ENCODE measurements at regions not wholly inside any gene's neighbourhood (a gene's known extent, or its start where the extent isn't known, plus 50 kb on each side); places are given as distances from the start of the nearest gene placed in this dataset.

DNA sequence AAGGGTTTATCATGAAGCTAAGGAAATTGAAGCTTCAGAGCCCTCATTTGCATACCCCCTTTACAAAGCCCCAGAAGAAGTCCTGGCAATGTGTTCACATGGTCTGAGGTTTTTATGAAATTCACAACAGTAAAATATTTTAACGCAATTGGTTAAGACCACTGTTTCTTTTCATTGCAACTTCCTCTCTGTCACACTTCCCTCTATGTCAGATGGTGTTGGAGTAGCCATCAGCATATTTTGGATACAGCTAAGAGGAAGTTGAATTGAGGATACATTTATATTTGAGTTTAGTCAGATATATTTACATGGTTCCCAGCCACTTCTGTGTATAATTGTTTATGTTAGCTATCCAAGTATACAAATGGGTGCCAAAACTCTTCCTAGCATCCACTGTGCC, 170.0 kb downstream of the TXNL1 start:
- Histone ChIP-seq H3K27ac (ENCODE audit: low read depth, low read length) (no peak overlapping the region), H3K4me1 (ENCODE audit: control insufficient read depth, insufficient read depth, low read length) (no peaks in the 10 kb centered on the region), H3K9me3 (ENCODE audit: control insufficient read depth, insufficient read depth, low read length) (peaks cover 18% of the 10 kb centered on the region), H3K4me3 (ENCODE audit: low read depth, low read length) (no peak overlapping the region), H3K27me3 (ENCODE audit: control insufficient read depth, insufficient read depth, low read length) (no peaks in the 10 kb centered on the region), H3K9ac (ENCODE audit: low read depth, low read length) (no peak overlapping the region), H3K36me3 (ENCODE audit: control insufficient read depth, insufficient read depth, low read length) (no peaks in the 10 kb centered on the region)

DNA sequence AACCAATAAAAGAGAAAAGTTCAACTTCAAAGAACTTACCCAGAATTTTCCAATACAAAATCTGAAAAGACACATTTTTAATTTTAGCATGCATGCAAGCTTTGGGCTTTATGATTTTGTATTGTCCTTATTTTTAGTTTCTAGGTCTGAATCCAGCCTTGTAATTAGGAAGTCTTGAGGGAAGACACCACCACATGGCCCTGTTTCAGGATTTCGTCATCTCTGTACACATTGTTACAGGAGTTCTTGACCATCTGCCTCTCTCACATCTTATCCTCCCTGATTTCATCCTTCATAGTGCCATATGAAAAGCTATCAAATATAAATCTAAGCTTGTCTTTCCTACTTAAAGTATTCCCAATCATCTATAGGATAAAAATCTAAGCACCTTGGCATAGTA, 176.1 kb downstream of the TXNL1 start:
- H3K27ac ChIP-seq (ENCODE audit: low read depth, low read length), result no peak overlapping the region
- H3K36me3 ChIP-seq (ENCODE audit: control insufficient read depth, insufficient read depth, low read length), result no peaks in the 10 kb centered on the region
- H3K27me3 ChIP-seq (ENCODE audit: control insufficient read depth, insufficient read depth, low read length), result no peaks in the 10 kb centered on the region
- H3K9me3 ChIP-seq (ENCODE audit: control insufficient read depth, insufficient read depth, low read length), result peaks cover 18% of the 10 kb centered on the region
- no peak overlapping the region for H3K9ac ChIP-seq (ENCODE audit: low read depth, low read length)
- no peaks in the 10 kb centered on the region for H3K4me1 ChIP-seq (ENCODE audit: control insufficient read depth, insufficient read depth, low read length)
- H3K4me3 ChIP-seq (ENCODE audit: low read depth, low read length), result no peak overlapping the region

GRCh38 chr18:56461151-56461550, 177.2 kb downstream of the TXNL1 start:
- no peaks in the 10 kb centered on the region for H3K4me1 ChIP-seq (ENCODE audit: control insufficient read depth, insufficient read depth, low read length)
- H3K27ac ChIP-seq (ENCODE audit: low read depth, low read length), result no peak overlapping the region
- H3K9ac ChIP-seq (ENCODE audit: low read depth, low read length), result no peak overlapping the region
- H3K36me3 ChIP-seq (ENCODE audit: control insufficient read depth, insufficient read depth, low read length), result no peaks in the 10 kb centered on the region
- no peaks in the 10 kb centered on the region for H3K27me3 ChIP-seq (ENCODE audit: control insufficient read depth, insufficient read depth, low read length)
- H3K4me3 ChIP-seq (ENCODE audit: low read depth, low read length), result no peak overlapping the region
- peaks cover 18% of the 10 kb centered on the region for H3K9me3 ChIP-seq (ENCODE audit: control insufficient read depth, insufficient read depth, low read length)

GRCh38 chr18:56460581-56460980, 177.8 kb downstream of the TXNL1 start:
- H3K9me3 ChIP-seq (ENCODE audit: control insufficient read depth, insufficient read depth, low read length), result peaks cover 14% of the 10 kb centered on the region
- H3K4me3 ChIP-seq (ENCODE audit: low read depth, low read length), result no peak overlapping the region
- no peak overlapping the region for H3K27ac ChIP-seq (ENCODE audit: low read depth, low read length)
- no peak overlapping the region for H3K9ac ChIP-seq (ENCODE audit: low read depth, low read length)
- H3K27me3 ChIP-seq (ENCODE audit: control insufficient read depth, insufficient read depth, low read length), result no peaks in the 10 kb centered on the region
- H3K4me1 ChIP-seq (ENCODE audit: control insufficient read depth, insufficient read depth, low read length), result no peaks in the 10 kb centered on the region
- H3K36me3 ChIP-seq (ENCODE audit: control insufficient read depth, insufficient read depth, low read length), result no peaks in the 10 kb centered on the region

GRCh38 chr18:56458770-56459712, 179.4 kb downstream of the TXNL1 start:
- no peak overlapping the region for H3K4me3 ChIP-seq (ENCODE audit: low read depth, low read length)
- no peaks in the 10 kb centered on the region for H3K9me3 ChIP-seq (ENCODE audit: control insufficient read depth, insufficient read depth, low read length)
- H3K36me3 ChIP-seq (ENCODE audit: control insufficient read depth, insufficient read depth, low read length), result no peaks in the 10 kb centered on the region
- H3K4me1 ChIP-seq (ENCODE audit: control insufficient read depth, insufficient read depth, low read length), result peaks cover 4% of the 10 kb centered on the region; the same call in 1 of the 2 replicates
- no peaks in the 10 kb centered on the region for H3K27me3 ChIP-seq (ENCODE audit: control insufficient read depth, insufficient read depth, low read length)
- no peak overlapping the region for H3K27ac ChIP-seq (ENCODE audit: low read depth, low read length)
- H3K9ac ChIP-seq (ENCODE audit: low read depth, low read length), result no peak overlapping the region

DNA sequence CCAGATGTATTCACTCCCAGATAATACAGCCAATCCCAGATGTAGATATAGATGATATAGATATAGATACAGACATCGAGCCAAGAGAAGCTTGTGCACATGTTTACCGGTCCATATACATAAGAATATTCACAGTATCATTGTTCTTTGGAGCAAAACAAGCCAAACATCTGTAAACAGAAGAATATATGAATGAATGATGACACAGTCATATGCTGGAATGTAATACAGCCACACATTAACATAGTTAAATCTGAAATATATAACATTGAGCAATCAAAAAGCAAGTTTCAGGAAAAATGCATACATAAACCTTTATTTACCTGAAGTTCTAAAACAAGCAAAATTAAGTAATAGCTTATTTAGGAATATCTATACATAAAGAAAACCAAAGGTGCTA, 182.5 kb downstream of the TXNL1 start:
- Histone ChIP-seq H3K27me3 (ENCODE audit: control insufficient read depth, insufficient read depth, low read length) (no peaks in the 10 kb centered on the region), H3K27ac (ENCODE audit: low read depth, low read length) (no peak overlapping the region), H3K9ac (ENCODE audit: low read depth, low read length) (no peak overlapping the region), H3K4me1 (ENCODE audit: control insufficient read depth, insufficient read depth, low read length) (peaks cover 16% of the 10 kb centered on the region; the same call in 1 of the 2 replicates), H3K4me3 (ENCODE audit: low read depth, low read length) (no peak overlapping the region), H3K36me3 (ENCODE audit: control insufficient read depth, insufficient read depth, low read length) (no peaks in the 10 kb centered on the region), H3K9me3 (ENCODE audit: control insufficient read depth, insufficient read depth, low read length) (no peaks in the 10 kb centered on the region)

DNA sequence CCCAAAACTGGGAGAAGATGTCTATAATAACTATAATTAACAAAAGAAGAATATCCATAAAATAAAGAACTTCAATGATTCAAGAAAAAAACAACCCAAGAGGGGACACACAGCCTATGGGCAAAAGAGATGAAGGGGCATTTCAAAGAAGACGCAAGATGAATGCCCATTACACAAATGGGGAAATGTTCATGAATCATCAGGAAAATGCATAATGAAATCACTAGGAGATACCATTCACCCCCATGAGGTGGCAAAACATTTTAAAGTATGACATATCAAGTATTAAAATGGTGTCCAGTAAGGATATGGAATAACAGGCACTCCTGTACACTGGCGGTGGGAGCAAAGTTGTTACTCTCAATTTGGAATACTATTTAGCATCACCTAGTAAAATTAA, 183.3 kb downstream of the TXNL1 start:
- Histone ChIP-seq H3K9me3 (ENCODE audit: control insufficient read depth, insufficient read depth, low read length) (no peaks in the 10 kb centered on the region), H3K9ac (ENCODE audit: low read depth, low read length) (no peak overlapping the region), H3K4me1 (ENCODE audit: control insufficient read depth, insufficient read depth, low read length) (peaks cover 16% of the 10 kb centered on the region; the same call in 1 of the 2 replicates), H3K27me3 (ENCODE audit: control insufficient read depth, insufficient read depth, low read length) (no peaks in the 10 kb centered on the region), H3K4me3 (ENCODE audit: low read depth, low read length) (no peak overlapping the region), H3K27ac (ENCODE audit: low read depth, low read length) (no peak overlapping the region), H3K36me3 (ENCODE audit: control insufficient read depth, insufficient read depth, low read length) (no peaks in the 10 kb centered on the region)

- H3K9ac ChIP-seq (ENCODE audit: low read depth, low read length), result no peak overlapping the region
- no peak overlapping the region for H3K4me3 ChIP-seq (ENCODE audit: low read depth, low read length)
- no peaks in the 10 kb centered on the region for H3K36me3 ChIP-seq (ENCODE audit: control insufficient read depth, insufficient read depth, low read length)
- no peaks in the 10 kb centered on the region for H3K9me3 ChIP-seq (ENCODE audit: control insufficient read depth, insufficient read depth, low read length)
- no peaks in the 10 kb centered on the region for H3K27me3 ChIP-seq (ENCODE audit: control insufficient read depth, insufficient read depth, low read length)
- H3K4me1 ChIP-seq (ENCODE audit: control insufficient read depth, insufficient read depth, low read length), result peaks cover 16% of the 10 kb centered on the region; the same call in 1 of the 2 replicates
- H3K27ac ChIP-seq (ENCODE audit: low read depth, low read length), result peak overlapping the region; percentile 1
Measured at GRCh38 chr18:56453631-56454030, 184.8 kb downstream of the TXNL1 start.

DNA sequence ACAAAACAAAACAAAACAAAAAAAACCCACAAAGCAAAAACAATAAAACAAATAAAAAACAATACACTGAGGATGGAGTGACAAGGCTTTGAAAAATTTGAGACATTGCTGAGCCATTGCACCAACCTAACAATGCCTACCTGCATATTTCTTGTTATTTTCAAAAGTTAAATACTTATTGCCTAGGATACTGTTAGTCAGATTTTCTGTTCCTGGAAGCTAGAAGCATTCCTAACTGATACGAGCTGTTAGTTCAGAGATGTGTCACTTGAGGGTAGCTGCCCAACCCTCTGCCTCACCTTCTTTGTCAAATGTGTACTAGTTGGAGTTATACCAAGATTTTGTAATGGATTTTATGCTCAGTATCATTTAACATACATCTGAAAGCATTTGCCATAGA, 187.2 kb downstream of the TXNL1 start:
- Histone ChIP-seq H3K4me3 (ENCODE audit: low read depth, low read length) (no peak overlapping the region), H3K27me3 (ENCODE audit: control insufficient read depth, insufficient read depth, low read length) (no peaks in the 10 kb centered on the region), H3K9ac (ENCODE audit: low read depth, low read length) (no peak overlapping the region), H3K27ac (ENCODE audit: low read depth, low read length) (no peak overlapping the region), H3K36me3 (ENCODE audit: control insufficient read depth, insufficient read depth, low read length) (no peaks in the 10 kb centered on the region), H3K9me3 (ENCODE audit: control insufficient read depth, insufficient read depth, low read length) (no peaks in the 10 kb centered on the region), H3K4me1 (ENCODE audit: control insufficient read depth, insufficient read depth, low read length) (peaks cover 16% of the 10 kb centered on the region; the same call in 1 of the 2 replicates)

GRCh38 chr18:56448751-56449150, 189.6 kb downstream of the TXNL1 start:
- H3K9ac ChIP-seq (ENCODE audit: low read depth, low read length), result no peak overlapping the region
- no peak overlapping the region for H3K27ac ChIP-seq (ENCODE audit: low read depth, low read length)
- no peaks in the 10 kb centered on the region for H3K36me3 ChIP-seq (ENCODE audit: control insufficient read depth, insufficient read depth, low read length)
- no peak overlapping the region for H3K4me3 ChIP-seq (ENCODE audit: low read depth, low read length)
- no peaks in the 10 kb centered on the region for H3K9me3 ChIP-seq (ENCODE audit: control insufficient read depth, insufficient read depth, low read length)
- H3K27me3 ChIP-seq (ENCODE audit: control insufficient read depth, insufficient read depth, low read length), result no peaks in the 10 kb centered on the region
- peaks cover 10% of the 10 kb centered on the region; the same call in 1 of the 2 replicates for H3K4me1 ChIP-seq (ENCODE audit: control insufficient read depth, insufficient read depth, low read length)

DNA sequence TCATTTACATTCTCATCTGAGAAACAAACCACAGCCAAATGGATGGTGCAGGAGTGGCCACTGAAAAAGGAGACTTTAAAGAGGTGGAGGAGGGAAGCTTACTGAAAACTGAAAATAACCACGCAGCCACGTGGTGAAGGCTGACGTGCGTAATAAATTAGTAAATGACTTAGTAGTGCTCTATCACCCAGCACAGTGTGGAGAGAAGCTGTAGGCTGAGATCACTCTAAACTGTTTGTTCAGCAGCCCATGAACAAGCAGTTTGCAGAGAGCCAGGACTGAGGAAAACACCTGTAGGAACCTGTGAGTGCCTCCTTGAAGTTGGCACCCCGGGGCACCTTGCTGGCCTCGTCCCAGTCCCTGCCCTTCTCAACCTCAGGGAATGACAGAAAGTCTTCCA, 193.0 kb downstream of the TXNL1 start:
- Histone ChIP-seq H3K27me3 (ENCODE audit: control insufficient read depth, insufficient read depth, low read length) (no peaks in the 10 kb centered on the region), H3K36me3 (ENCODE audit: control insufficient read depth, insufficient read depth, low read length) (no peaks in the 10 kb centered on the region), H3K4me1 (ENCODE audit: control insufficient read depth, insufficient read depth, low read length) (no peaks in the 10 kb centered on the region), H3K9ac (ENCODE audit: low read depth, low read length) (no peak overlapping the region), H3K4me3 (ENCODE audit: low read depth, low read length) (no peak overlapping the region), H3K27ac (ENCODE audit: low read depth, low read length) (no peak overlapping the region), H3K9me3 (ENCODE audit: control insufficient read depth, insufficient read depth, low read length) (no peaks in the 10 kb centered on the region)

Data from HUES48 (cell line).